ENCODE measurements at regions not wholly inside any gene's neighbourhood (a gene's known extent, or its start where the extent isn't known, plus 50 kb on each side); places are given as distances from the start of the nearest gene placed in this dataset.

DNA sequence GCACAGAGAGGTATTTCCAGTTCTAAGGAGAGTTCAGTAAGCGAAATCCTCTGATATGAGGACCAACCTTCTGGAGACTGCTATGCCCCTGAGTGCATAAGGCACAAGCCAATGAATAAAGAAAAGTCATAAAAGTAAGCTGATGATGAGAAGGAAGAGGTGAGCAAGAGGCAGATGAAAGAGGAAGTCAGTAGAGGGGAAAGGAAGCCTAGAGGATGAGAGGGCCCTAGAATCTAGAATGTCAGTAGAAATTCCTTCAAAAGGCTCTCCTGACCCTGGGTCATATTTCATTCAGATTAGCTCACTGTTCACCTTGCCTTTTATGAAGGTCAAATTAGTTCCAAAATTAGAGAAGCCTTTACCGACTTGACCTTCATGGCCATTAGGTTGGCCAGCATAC is 209.2 kb downstream of the CD83 start:
- no peak for DNase-seq (ENCODE audit: low read depth)
- TF ChIP-seq, protein P1, sequence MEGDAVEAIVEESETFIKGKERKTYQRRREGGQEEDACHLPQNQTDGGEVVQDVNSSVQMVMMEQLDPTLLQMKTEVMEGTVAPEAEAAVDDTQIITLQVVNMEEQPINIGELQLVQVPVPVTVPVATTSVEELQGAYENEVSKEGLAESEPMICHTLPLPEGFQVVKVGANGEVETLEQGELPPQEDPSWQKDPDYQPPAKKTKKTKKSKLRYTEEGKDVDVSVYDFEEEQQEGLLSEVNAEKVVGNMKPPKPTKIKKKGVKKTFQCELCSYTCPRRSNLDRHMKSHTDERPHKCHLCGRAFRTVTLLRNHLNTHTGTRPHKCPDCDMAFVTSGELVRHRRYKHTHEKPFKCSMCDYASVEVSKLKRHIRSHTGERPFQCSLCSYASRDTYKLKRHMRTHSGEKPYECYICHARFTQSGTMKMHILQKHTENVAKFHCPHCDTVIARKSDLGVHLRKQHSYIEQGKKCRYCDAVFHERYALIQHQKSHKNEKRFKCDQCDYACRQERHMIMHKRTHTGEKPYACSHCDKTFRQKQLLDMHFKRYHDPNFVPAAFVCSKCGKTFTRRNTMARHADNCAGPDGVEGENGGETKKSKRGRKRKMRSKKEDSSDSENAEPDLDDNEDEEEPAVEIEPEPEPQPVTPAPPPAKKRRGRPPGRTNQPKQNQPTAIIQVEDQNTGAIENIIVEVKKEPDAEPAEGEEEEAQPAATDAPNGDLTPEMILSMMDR (IDR thresholded peaks at IDR 0.05; ENCODE audit: insufficient read depth, low read depth, low read length, missing control alignments), result no peak
- H3K4me3 ChIP-seq (ENCODE audit: low read length), result no peak overlapping the region

DNA sequence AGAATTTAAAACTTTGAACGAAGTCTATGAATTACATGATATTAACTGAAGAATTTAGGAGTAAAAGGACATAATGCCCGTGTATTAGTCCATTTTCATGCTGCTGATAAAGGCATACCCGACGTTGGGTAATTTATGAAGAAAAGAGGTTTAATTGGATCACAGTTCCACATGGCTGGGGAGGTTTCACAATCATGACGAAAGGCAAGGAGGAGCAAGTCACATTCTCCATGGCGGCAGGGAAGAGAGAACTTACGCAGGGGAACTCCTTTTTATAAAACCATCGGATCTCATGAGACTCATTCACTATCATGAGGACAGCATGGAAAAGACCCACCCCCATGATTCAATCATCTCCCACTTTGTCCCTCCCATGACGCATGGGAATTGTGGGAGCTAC is 210.6 kb downstream of the CD83 start:
- H3K4me3 ChIP-seq (ENCODE audit: low read length), result no peak overlapping the region
- TF ChIP-seq, protein P1 (IDR thresholded peaks at IDR 0.05; ENCODE audit: insufficient read depth, low read depth, low read length, missing control alignments), result no peak
- DNase-seq (ENCODE audit: low read depth), result no peak

DNA sequence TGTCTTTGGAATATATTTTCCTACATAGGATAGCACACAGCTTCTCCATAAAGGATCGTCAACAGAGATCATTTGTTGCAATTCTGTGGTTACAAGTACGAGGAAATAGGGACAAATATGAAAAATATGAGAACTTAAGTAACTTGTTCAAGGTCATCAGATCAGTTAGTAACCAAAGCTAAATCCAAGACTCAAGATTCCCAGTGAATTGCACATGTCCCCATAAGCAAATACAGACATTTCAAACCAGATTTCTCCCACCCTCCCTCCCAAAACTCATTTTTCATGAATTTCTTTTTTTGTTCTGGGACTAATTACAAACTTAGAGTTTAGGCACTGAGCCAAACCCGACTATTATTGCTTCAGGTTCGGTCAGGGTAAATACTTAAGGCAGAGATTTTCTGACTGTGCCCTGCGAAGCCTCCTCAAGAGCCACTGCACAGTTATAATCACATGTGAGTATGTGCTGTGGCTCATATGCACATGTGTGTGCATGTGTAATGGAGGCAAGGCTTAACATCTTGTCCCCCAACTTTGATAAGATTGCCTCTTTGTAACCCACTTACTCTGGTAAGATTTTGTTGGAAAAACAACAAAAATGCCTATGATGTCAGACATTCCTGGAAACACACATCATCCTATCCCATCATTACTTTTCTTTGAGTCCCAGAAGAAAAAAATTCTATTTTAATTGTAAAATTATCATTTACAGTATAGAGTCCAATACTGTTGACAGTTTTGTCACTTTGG is 216.2 kb downstream of the CD83 start:
- H3K4me3 ChIP-seq (ENCODE audit: low read length), result no peak overlapping the region
- no peak for DNase-seq (ENCODE audit: low read depth)
- TF ChIP-seq, protein P1 (IDR thresholded peaks at IDR 0.05; ENCODE audit: insufficient read depth, low read depth, low read length, missing control alignments), result no peak

DNA sequence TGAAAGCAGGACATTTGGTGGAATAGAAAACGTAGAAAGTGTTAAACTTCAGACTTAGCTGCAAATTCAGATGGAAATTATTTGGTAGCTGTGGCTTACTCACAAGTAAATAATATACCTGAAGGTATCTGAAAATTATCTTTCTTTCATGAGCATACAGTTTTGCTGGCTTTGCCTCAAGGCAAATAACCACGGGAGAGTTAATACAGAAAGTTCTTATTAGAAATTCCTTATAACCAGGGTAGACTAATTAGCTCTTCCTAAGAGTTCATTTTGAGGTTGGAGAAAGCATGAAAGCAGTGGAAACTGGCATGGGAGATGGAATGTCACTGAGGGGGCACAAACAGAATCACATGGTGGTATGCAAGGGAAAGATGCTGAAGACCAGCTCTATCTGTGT is 217.5 kb downstream of the CD83 start:
- H3K4me3 ChIP-seq (ENCODE audit: low read length), result no peak overlapping the region
- TF ChIP-seq, protein P1 (IDR thresholded peaks at IDR 0.05; ENCODE audit: insufficient read depth, low read depth, low read length, missing control alignments), result no peak
- no peak for DNase-seq (ENCODE audit: low read depth)

DNA sequence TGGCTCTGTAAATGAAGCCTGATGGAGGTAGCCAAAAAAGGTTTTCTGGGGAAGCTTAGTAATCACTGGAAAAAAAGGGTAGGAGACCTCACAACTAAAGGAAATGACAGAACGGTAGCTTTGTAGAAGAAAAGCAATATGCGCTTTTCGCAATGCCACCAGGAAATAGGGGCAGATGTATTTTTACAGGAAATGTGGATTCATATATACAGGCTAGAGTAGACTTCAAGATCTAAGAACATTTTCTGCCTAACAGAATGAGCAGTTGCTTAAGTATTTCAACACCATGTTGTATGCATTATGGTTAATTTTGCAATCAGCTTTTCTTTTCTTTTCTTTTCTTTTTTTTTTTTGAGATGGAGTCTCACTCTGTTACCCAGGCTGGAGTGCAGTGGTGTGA is 219.6 kb downstream of the CD83 start:
- TF ChIP-seq, protein P1 (IDR thresholded peaks at IDR 0.05; ENCODE audit: insufficient read depth, low read depth, low read length, missing control alignments), result no peak
- no peak overlapping the region for H3K4me3 ChIP-seq (ENCODE audit: low read length)
- no peak for DNase-seq (ENCODE audit: low read depth)

DNA sequence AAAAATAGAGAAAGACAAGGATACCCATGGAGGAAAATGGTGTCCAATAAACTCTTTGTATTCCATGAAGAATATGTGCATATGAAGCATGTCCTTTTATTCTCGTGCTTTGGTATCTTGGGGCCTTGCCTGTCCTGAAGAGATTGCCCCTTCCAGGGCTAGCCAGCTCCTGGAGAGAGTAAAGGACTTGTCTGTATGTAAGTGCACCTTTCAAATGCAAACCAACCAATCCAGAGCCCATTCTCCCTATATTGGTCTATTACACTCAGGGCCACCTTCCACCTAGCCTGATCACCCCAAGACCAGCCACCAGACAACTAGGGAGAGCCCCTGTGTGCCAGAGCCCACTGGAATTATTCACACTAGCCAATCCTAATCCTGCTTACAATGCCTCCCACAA is 221.6 kb downstream of the CD83 start:
- no peak for DNase-seq (ENCODE audit: low read depth)
- no peak overlapping the region for H3K4me3 ChIP-seq (ENCODE audit: low read length)
- TF ChIP-seq, protein P1 (IDR thresholded peaks at IDR 0.05; ENCODE audit: insufficient read depth, low read depth, low read length, missing control alignments), result no peak
